ENCODE measurements at regions not wholly inside any gene's neighbourhood (a gene's known extent, or its start where the extent isn't known, plus 50 kb on each side); places are given as distances from the start of the nearest gene placed in this dataset.
"Not testable (repeated sequence)": the region's sequence is repeated elsewhere in the genome, so short reads cannot be mapped to it uniquely, and the experiment has no call there.

DNA sequence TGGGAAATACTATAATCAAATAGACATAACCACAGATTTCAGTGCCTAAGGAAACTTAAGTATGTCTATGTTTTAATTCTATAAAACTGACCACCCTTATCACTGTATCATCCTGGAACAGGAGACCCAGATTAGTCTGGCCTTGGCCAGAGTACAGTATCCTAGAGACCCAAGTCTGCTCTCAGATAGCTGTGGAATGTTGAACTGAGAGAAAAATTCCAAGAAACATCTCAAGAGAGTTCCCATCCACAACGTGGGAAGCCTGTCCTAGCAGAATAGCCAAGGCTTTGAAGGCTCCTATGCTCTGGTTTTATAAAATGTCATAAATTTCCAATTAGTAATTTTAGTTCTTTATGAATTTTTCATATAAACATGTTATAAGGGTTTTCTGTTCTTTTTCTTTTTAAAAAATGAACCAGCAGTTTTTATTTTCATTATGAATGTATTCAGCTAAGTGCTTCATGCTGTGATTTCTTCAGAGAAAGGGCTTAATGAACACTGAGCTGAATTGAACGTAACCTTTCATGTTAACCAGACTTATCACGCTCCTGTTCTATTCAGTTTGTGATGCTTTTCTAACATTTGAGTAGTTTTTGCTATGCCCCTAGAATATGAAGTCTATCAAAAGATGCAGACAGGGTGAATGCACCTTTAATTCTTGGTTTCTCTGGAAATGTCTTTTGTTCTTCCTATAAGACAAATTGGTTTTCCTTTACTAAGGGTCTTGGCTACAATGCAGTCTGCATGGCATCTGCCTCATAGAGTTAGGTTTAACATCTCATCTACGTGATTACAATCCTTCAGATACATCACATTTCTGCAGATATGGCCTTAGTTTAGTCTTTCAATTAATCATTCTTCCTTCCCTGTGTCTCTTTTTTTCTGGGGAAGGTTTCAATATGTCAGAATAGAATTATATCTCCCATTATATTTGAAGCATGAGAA, 230.8 kb downstream of the CYLC2 start:
- H3K4me3 ChIP-seq (ENCODE audit: low read depth, low read length) = no peak overlapping the region
- no peak for DNase-seq (ENCODE audit: low read depth)

DNA sequence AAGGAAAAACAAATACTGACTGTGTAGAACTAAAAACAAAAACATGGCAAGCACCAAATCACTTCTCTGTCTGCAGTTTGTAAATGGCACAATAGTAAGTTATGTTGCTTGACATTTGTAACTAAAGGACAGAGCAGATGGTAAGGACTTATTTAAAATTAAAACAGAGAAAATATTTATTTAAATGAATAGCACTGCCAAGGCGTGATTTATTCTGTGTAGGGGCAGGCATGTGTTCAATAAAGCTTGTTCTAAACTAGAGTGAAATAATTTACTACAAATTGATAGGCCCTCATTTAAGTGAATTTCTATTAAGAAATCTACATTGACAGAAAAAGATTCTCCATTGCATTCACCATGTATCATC, 231.5 kb downstream of the CYLC2 start:
- DNase-seq (ENCODE audit: low read depth) = no peak
- no peak overlapping the region for H3K4me3 ChIP-seq (ENCODE audit: low read depth, low read length)

DNA sequence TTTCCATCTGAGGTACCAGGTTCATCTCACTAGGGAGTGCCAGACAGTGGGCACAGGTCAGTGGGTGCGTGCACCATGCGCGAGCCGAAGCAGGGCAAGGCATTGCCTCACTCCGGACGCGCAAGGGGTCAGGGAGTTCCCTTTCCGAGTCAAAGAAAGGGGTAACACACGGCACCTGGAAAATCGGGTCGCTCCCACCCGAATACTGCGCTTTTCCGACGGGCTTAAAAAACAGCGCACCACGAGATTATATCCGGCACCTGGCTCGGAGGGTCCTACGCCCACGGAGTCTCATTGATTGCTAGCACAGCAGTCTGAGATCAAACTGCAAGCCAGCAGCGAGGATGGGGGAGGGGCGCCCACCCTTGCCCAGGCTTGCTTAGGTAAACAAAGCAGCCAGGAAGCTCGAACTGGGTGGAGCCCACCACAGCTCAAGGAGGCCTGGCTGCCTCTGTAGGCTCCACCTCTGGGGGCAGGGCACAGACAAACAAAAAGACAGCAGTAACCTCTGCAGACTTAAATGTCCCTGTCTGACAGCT, 242.5 kb downstream of the CYLC2 start:
- DNase-seq (ENCODE audit: low read depth); H3K4me3 ChIP-seq (ENCODE audit: low read depth, low read length): not testable (repeated sequence)

DNA sequence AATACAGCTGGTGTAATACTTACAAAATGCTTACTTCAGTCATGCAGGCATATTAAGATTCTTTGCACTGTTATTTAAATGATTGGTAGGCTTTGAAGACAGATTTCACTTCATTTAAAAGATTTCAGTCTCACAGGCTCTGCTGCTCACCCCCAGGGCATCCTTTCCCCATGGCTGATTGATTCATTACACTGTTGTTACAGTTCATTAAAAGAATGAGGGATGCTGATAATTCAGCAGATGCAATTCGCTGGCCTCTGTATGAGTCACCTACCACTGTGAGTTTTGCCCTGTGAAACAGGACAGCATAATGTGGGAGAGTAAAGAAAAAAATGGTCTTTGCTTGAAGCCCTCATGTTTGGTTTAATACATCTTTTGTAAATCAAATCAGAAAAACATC, 246.9 kb downstream of the CYLC2 start:
- H3K4me3 ChIP-seq (ENCODE audit: low read depth, low read length) = no peak overlapping the region
- no peak for DNase-seq (ENCODE audit: low read depth)

DNA sequence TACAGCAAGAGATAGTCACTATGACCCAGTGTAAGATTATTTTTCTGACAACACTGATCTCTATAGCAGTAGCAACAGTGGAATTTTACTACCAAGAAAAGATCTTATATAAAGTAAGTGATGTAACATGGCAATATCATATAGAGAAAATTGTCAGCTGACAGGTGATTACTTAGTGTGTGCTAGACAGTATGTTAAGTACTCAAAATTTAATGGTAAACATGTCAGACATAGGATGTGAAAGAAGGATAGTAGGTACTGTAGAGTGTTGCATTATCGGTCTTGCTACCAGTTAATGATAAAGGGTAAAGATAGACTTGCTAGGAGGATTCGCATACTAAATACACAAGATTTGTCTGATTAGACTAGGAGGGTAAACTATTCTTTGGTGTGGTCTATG, 247.4 kb downstream of the CYLC2 start:
- DNase-seq (ENCODE audit: low read depth) = no peak
- H3K4me3 ChIP-seq (ENCODE audit: low read depth, low read length) = no peak overlapping the region

- no peak for DNase-seq (ENCODE audit: low read depth)
- no peak overlapping the region for H3K4me3 ChIP-seq (ENCODE audit: low read depth, low read length)
These were observed 248.4 kb downstream of the CYLC2 start for GRCh38 chr9:103243553-103243952.

DNA sequence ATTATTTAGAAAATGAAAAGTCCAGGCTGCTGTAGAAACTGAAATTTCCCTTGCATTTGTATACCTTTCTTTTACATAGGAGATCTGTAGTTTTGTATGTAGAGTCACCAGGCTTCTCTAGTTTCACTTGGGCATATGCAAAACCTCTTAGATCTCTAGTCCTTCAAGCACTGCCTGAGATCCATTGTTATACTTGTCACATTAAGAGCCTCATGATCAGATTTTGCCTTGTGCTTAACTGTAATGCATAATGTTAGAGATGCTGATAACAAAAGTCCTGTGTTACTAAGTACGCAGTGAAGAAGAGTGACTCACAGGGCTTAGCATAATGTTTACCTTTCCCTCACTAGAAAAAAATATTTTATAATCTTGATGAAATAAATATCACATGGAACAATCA, 250.2 kb downstream of the CYLC2 start:
- DNase-seq (ENCODE audit: low read depth) = no peak
- H3K4me3 ChIP-seq (ENCODE audit: low read depth, low read length) = no peak overlapping the region

DNA sequence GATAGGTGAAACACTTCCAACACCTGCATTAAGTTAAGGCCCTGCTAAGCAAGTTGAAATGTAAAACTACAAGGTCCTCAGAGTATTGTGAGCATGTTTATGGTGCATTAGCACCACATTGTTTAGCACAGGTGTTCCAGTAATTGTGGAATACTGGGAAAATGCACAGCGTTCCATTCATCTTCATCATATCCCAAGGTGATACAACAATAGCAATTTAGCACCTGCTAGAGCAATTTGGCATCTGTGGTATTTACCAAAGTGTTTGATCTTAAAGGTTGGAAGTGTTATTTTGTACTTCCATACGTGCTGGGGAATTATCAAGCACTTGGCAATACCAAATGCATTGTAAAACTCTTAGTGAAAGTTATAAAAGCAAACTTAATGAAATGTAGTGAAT, 266.8 kb downstream of the CYLC2 start:
- DNase-seq (ENCODE audit: low read depth) = no peak
- H3K4me3 ChIP-seq (ENCODE audit: low read depth, low read length) = no peak overlapping the region

DNA sequence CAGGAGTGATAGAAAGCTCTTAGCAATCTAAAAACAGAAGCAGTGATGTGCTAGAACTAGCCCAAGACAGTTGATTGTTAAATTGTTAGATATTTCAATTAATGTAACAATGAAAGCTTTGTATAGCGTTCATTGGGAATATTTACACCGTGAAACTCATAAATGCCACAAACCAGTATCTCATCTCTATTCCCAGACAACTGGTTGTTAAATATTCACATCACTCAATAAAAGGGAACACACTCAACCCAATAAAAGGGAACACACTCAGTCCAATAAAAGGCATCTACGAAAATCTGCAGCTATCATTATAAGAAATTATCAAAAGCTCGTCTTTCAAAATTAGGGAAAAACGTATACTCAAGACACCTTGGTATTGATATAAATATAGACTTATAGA, 270.9 kb downstream of the CYLC2 start:
- no peak for DNase-seq (ENCODE audit: low read depth)
- H3K4me3 ChIP-seq (ENCODE audit: low read depth, low read length) = no peak overlapping the region

DNA sequence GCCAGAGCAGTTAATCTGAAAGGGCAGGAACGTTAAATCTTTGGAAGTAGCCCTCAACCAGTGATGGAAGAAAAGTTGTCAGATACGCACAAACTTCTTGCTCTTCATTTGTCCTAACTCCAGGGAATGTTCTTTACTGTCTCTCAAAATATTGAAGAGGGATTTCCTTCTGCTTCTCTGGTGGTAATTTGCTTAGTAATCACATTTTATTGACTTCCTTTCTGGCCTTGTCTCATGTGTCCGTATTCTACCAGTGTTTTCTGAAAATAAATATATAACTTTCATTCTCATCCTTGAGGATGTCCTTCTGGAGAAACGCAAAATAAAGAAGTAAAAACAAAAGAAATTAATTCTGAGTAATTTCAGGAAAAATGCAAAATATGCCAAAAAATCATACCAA, 282.1 kb downstream of the CYLC2 start:
- H3K4me3 ChIP-seq (ENCODE audit: low read depth, low read length) = no peak overlapping the region
- DNase-seq (ENCODE audit: low read depth) = no peak

GRCh38 chr9:103281126-103281525, 286.0 kb downstream of the CYLC2 start:
- no peak for DNase-seq (ENCODE audit: low read depth)
- no peak overlapping the region for H3K4me3 ChIP-seq (ENCODE audit: low read depth, low read length)

- no peak for DNase-seq (ENCODE audit: low read depth)
- no peak overlapping the region for H3K4me3 ChIP-seq (ENCODE audit: low read depth, low read length)
These were observed 292.2 kb downstream of the CYLC2 start for GRCh38 chr9:103287361-103287760.

DNA sequence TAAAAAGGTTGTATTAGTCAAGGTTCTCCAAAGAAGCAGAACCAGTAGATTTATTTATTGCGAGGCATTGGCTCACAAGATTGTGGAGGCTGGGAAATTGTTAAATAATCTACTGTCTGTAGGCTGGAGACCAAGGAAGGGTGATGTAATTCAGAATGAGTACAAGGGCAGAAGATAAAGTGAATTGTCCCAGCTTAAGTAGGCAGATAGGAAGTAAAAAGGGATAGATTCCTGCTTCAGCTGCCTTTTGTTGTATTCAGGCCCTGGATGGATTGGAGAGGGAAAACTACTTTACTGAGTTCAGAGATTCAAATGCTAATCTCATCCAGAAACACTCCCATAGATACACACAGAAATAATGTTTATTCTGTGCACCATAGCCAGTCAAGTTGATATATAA, 301.1 kb downstream of the CYLC2 start:
- no peak overlapping the region for H3K4me3 ChIP-seq (ENCODE audit: low read depth, low read length)
- DNase-seq (ENCODE audit: low read depth) = no peak

DNA sequence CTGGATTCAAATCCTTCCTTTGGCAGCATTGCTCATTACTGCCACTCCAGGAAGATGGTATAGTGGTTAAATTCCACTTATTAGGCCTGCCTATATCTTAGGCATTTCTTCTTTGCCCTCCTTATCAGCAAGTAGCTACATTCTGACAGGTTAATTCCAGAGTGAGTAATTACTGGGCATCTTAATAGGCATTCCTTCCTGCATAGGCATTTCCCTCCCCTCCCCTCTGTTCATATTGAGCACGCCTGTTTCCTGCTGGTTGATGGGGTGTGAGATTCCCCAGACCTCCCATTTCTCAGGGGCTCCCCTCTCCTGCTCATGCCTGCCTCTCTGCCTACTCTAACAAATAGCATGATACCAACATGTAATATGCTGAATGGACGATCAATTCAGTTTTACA, 305.9 kb downstream of the CYLC2 start:
- H3K4me3 ChIP-seq (ENCODE audit: low read depth, low read length) = no peak overlapping the region
- DNase-seq (ENCODE audit: low read depth) = no peak

DNA sequence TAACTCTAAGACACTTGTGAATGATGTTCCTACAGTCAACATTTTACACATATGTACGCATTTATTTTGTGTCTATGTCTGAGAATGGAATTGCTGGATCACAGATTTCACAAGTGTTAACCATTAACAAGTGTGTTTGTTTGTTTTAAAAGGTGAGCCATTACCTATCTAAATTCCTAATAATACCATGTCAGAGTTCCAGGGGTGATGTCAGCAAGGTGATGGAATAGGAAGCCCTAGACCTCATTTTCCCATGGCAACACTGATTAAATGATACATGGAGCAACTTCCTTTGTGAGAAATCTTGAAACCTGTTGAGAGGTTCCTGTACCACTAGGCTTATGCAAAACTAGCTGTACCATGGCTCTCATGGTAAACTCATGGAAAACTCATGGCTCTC, 309.7 kb downstream of the CYLC2 start:
- DNase-seq (ENCODE audit: low read depth) = no peak
- no peak overlapping the region for H3K4me3 ChIP-seq (ENCODE audit: low read depth, low read length)

- DNase-seq (ENCODE audit: low read depth) = no peak
- H3K4me3 ChIP-seq (ENCODE audit: low read depth, low read length) = no peak overlapping the region
These were observed 324.8 kb downstream of the CYLC2 start for GRCh38 chr9:103319979-103320378.

GRCh38 chr9:103323699-103324098, 328.6 kb downstream of the CYLC2 start:
- no peak for DNase-seq (ENCODE audit: low read depth)
- no peak overlapping the region for H3K4me3 ChIP-seq (ENCODE audit: low read depth, low read length)

- no peak for DNase-seq (ENCODE audit: low read depth)
- no peak overlapping the region for H3K4me3 ChIP-seq (ENCODE audit: low read depth, low read length)
These were observed 340.3 kb downstream of the CYLC2 start for GRCh38 chr9:103335461-103335860.

GRCh38 chr9:103355000-103355399, 359.9 kb downstream of the CYLC2 start:
- no peak for DNase-seq (ENCODE audit: low read depth)
- no peak overlapping the region for H3K4me3 ChIP-seq (ENCODE audit: low read depth, low read length)

GRCh38 chr9:103357980-103358379, 362.8 kb downstream of the CYLC2 start:
- DNase-seq (ENCODE audit: low read depth); H3K4me3 ChIP-seq (ENCODE audit: low read depth, low read length): not testable (repeated sequence)

GRCh38 chr9:103361906-103362305, 366.8 kb downstream of the CYLC2 start:
- DNase-seq (ENCODE audit: low read depth) = no peak
- no peak overlapping the region for H3K4me3 ChIP-seq (ENCODE audit: low read depth, low read length)

Data from skeletal muscle cell (primary cell).